Brain microvascular endothelial cell (primary cell): ENCODE measurements at regions not wholly inside any gene's neighbourhood (a gene's known extent, or its start where the extent isn't known, plus 50 kb on each side); places are given as distances from the start of the nearest gene placed in this dataset.

Experiments used
- DNase-seq: peaks from one replicate; pipeline ENCODE4 v3.0.0-alpha.2; 2020
- H3K27ac ChIP-seq: fragments of 250-450 bp; sonication (Bioruptor Pico); 2 replicates; pipeline ENCODE4 v1.5.1; 2020; ENCODE audit warnings: mild to moderate bottlenecking, moderate library complexity
- H3K27me3 ChIP-seq: fragments of 250-450 bp; sonication (Bioruptor Pico); replicated peaks from 2 replicates; pipeline ENCODE4 v1.5.1; 2020; ENCODE audit warnings: mild to moderate bottlenecking
- H3K36me3 ChIP-seq: fragments of 250-450 bp; sonication (Bioruptor Pico); replicated peaks from 2 replicates; pipeline ENCODE4 v1.5.1; 2020; ENCODE audit warnings: mild to moderate bottlenecking
- H3K4me3 ChIP-seq: 2 replicates; pipeline ENCODE4 v1.5.1; 2011; ENCODE audit warnings: low read depth, mild to moderate bottlenecking, control low read depth, low read length, moderate library complexity
- in situ Hi-C: cut with HindIII; loops from 2 replicates; pipeline ENCODE4 v1.10.0; 2017; ENCODE audit warnings: low sequenced_read_pairs, low pct_ligation_motif_present
- TF ChIP-seq, protein P1 (sequence below): IDR thresholded peaks from 2 replicates; pipeline ENCODE4 v1.5.1; 2011; ENCODE audit warnings: low read depth, mild to moderate bottlenecking, moderate library complexity, low read length, control low read depth, inconsistent platforms; ENCODE audit errors: missing control alignments

DNA sequence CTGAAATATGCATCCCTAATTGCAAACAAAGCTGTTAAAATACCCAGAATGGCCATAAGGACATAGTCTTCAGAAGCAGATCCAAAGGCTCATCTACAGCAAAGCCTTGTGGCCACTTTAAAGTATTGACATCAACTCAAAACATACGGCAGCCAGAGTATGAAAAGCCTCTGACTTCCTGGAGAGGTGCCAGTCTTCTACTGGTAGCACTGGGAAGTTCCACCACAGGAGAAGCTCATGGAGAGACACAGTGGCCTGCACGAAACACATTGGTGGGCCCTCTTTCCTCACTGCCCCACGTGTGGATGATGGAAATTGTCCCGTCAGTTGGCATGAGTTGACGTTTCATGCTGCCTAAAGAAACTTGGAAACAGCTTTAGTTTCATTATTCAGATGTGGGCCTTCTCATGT, 202.6 kb upstream of the HEY2 start:
- in situ Hi-C loops, result no loop called here
- TF ChIP-seq, protein P1, sequence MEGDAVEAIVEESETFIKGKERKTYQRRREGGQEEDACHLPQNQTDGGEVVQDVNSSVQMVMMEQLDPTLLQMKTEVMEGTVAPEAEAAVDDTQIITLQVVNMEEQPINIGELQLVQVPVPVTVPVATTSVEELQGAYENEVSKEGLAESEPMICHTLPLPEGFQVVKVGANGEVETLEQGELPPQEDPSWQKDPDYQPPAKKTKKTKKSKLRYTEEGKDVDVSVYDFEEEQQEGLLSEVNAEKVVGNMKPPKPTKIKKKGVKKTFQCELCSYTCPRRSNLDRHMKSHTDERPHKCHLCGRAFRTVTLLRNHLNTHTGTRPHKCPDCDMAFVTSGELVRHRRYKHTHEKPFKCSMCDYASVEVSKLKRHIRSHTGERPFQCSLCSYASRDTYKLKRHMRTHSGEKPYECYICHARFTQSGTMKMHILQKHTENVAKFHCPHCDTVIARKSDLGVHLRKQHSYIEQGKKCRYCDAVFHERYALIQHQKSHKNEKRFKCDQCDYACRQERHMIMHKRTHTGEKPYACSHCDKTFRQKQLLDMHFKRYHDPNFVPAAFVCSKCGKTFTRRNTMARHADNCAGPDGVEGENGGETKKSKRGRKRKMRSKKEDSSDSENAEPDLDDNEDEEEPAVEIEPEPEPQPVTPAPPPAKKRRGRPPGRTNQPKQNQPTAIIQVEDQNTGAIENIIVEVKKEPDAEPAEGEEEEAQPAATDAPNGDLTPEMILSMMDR, result peak; percentile 43
- Histone ChIP-seq H3K27me3 (no peaks in the 10 kb centered on the region), H3K36me3 (no peaks in the 10 kb centered on the region), H3K27ac (no peak overlapping the region), H3K4me3 (no peak overlapping the region)
- DNase-seq, result peak; percentile 72

DNA sequence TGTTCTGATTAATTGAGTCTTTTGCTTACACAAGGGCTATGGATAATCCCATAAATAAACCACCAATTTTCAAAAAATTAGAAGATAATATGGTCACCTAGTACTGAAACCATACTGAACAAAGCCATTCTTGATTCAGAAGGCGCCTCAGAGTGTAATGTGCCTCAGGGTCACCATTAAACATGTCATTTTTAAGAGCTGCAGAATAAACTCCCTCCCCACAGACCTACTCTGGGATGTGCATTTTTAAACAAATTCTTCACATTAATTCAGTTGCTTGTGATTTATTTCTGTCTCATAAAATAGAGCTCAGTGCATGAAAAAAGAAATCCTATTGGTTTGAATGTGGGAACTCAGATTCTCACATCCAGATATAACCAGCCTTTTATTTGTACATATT, 202.1 kb upstream of the HEY2 start:
- no peaks in the 10 kb centered on the region for H3K36me3 ChIP-seq
- TF ChIP-seq, protein P1, result no peak
- no peaks in the 10 kb centered on the region for H3K27me3 ChIP-seq
- H3K27ac ChIP-seq, result no peak overlapping the region
- in situ Hi-C loops, result no loop called here
- DNase-seq, result no peak
- H3K4me3 ChIP-seq, result no peak overlapping the region

DNA sequence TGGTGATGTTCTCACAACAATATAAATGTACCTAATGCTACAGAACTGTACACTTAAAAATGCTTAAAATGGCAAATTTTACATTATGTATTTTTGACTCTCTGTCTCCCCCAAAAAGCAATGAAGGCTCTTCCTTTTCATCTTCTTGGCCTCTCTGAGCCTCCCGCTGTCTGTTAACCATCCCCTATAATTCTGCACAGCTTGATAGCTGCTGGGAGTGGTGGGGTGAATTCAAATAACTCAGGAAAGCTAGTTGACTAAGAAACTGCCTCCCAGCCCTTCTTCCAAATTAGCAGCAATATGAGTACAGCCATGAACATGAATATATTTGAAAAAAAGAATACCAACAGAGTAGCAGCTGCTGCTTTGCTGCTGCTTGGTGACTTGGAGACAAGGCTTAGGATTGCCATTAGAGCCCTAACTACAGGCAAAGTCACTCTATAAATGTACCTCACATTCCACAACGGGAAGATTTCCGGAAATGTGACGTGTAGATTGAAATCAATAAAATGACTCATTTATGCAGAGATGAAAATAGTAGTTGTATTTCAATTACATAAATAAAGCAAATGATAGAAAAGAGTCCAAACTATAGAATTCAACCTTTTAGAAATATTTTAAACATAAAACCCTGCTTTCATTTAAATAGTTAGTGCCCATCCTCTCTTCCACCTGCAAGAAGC, 200.1 kb upstream of the HEY2 start:
- no peak overlapping the region for H3K4me3 ChIP-seq

DNA sequence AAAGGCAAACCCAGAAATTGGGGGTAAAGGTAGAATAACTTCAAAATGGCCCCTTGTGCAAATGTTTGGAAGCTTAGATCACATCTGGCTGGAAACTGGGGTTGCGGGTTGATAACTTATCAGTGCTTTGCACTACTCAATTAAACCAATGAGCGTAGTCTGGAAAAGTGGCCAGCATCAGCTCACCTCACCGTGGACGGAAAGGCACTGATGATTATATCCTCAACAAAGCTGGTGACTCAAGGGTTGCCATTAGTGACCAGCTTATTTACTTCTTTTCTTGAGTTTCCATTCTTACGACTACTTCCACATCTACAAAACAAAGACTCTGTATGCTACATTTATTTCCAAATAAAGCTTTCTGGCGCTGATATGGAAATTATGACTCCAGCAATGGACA, 198.5 kb upstream of the HEY2 start:
- Histone ChIP-seq H3K4me3 (no peak overlapping the region), H3K27me3 (no peaks in the 10 kb centered on the region), H3K36me3 (no peaks in the 10 kb centered on the region), H3K27ac (no peak overlapping the region)
- TF ChIP-seq, protein P1, result no peak
- no peak for DNase-seq
- in situ Hi-C loops, result no loop called here

More for the DNA sequence above, 200.1 kb upstream of the HEY2 start:
- DNase-seq, result no peak
- H3K27ac ChIP-seq, result no peak overlapping the region
- H3K27me3 ChIP-seq, result no peaks in the 10 kb centered on the region
- TF ChIP-seq, protein P1, result no peak
- H3K36me3 ChIP-seq, result no peaks in the 10 kb centered on the region
- in situ Hi-C loops, result no loop called here

- Histone ChIP-seq H3K4me3 (no peak overlapping the region), H3K36me3 (no peaks in the 10 kb centered on the region), H3K27ac (no peak overlapping the region), H3K27me3 (no peaks in the 10 kb centered on the region)
- TF ChIP-seq, protein P1, result no peak
- no peak for DNase-seq
- in situ Hi-C loops, result no loop called here
Observed at GRCh38 chr6:125552819-125553218, 196.6 kb upstream of the HEY2 start.

GRCh38 chr6:125554456-125554855, 195.0 kb upstream of the HEY2 start:
- no peak for DNase-seq
- in situ Hi-C loops, result no loop called here
- Histone ChIP-seq H3K27ac (no peak overlapping the region), H3K4me3 (no peak overlapping the region), H3K36me3 (no peaks in the 10 kb centered on the region), H3K27me3 (no peaks in the 10 kb centered on the region)
- TF ChIP-seq, protein P1, result no peak
